WTC11 (cell line): ENCODE measurements at regions not wholly inside any gene's neighbourhood (a gene's known extent, or its start where the extent isn't known, plus 50 kb on each side); places are given as distances from the start of the nearest gene placed in this dataset.

Source experiments
- ATAC-seq: fragments of 200-7000 bp; cut with Tn5 transposase; 2 replicates; pipeline ENCODE4 v1.10.0; 2021; ENCODE audit warnings: mild to moderate bottlenecking, moderate library complexity
- CTCF ChIA-PET: fragments of 300-600 bp; sonication (Branson Sonifier 250); formaldehyde crosslinking; loops from one replicate; lab custom pipeline; 2021; ENCODE audit warnings: antibody characterized with exemption; lab: Charles Lee
- POLR2A ChIA-PET: fragments of 350-600 bp; sonication (Branson Sonifier 250); formaldehyde crosslinking; loops from one replicate; lab custom pipeline; 2021; ENCODE audit warnings: antibody characterized with exemption; lab: Charles Lee
- DNase-seq: peaks from one replicate; pipeline ENCODE4 v3.0.0; 2021; ENCODE audit warnings: low spot score
- H3K27ac Mint-ChIP-seq: 2 replicates; pipeline ENCODE4 v1.8.0; 2021; ENCODE audit warnings: mixed read lengths
- H3K27me3 Mint-ChIP-seq: 2 replicates; pipeline ENCODE4 v1.8.0; 2021; ENCODE audit warnings: low read depth, mild to moderate bottlenecking, moderate library complexity, mixed read lengths
- H3K36me3 Mint-ChIP-seq: 2 replicates; pipeline ENCODE4 v1.8.0; 2021; ENCODE audit warnings: mixed read lengths
- H3K4me1 Mint-ChIP-seq: 2 replicates; pipeline ENCODE4 v1.8.0; 2022; ENCODE audit warnings: mixed read lengths
- H3K4me3 Mint-ChIP-seq: 2 replicates; pipeline ENCODE4 v1.8.0; 2021; ENCODE audit warnings: mild to moderate bottlenecking, moderate library complexity, mixed read lengths
- H3K9me3 Mint-ChIP-seq: 2 replicates; pipeline ENCODE4 v1.8.0; 2021; ENCODE audit warnings: mixed read lengths
- ELF4 ChIP-seq: sonication (generic); formaldehyde crosslinking; IDR thresholded peaks from 2 replicates; pipeline ENCODE4 v1.8.1; 2022; ENCODE audit warnings: low read depth, mild to moderate bottlenecking, moderate library complexity, missing genetic modification reagents
- EMX1 ChIP-seq: fragments of 250-450 bp; sonication (Bioruptor Pico); IDR thresholded peaks from 2 replicates; pipeline ENCODE4 v1.8.0; 2021; ENCODE audit warnings: mild to moderate bottlenecking
- FOXJ3 ChIP-seq: sonication (generic); formaldehyde crosslinking; IDR thresholded peaks from 2 replicates; pipeline ENCODE4 v1.9.0; 2021; ENCODE audit warnings: missing genetic modification reagents, mild to moderate bottlenecking, borderline replicate concordance
- FOXP4 ChIP-seq: sonication (generic); formaldehyde crosslinking; IDR thresholded peaks from 2 replicates; pipeline ENCODE4 v1.8.0; 2022; ENCODE audit warnings: mild to moderate bottlenecking, missing genetic modification reagents
- HMGA2 ChIP-seq: fragments of 250-450 bp; sonication (Bioruptor Pico); IDR thresholded peaks from 2 replicates; pipeline ENCODE4 v1.4.0; 2021; ENCODE audit warnings: mild to moderate bottlenecking, moderate library complexity
- KAT7 ChIP-seq: sonication (generic); formaldehyde crosslinking; IDR thresholded peaks from 2 replicates; pipeline ENCODE4 v1.8.1; 2023; ENCODE audit warnings: missing genetic modification reagents, mild to moderate bottlenecking, borderline replicate concordance
- MXD4 ChIP-seq: fragments of 250-450 bp; sonication (Bioruptor Pico); IDR thresholded peaks from 2 replicates; pipeline ENCODE4 v1.8.0; 2021; ENCODE audit warnings: mild to moderate bottlenecking, moderate library complexity, borderline replicate concordance
- MYBL2 ChIP-seq: sonication (generic); formaldehyde crosslinking; IDR thresholded peaks from 2 replicates; pipeline ENCODE4 v1.8.1; 2023; ENCODE audit warnings: mild to moderate bottlenecking, moderate library complexity, missing genetic modification reagents
- NFYB ChIP-seq: sonication (generic); formaldehyde crosslinking; conservative IDR thresholded peaks from 2 replicates; pipeline ENCODE4 v1.8.0; 2022; ENCODE audit warnings: low read depth, missing genetic modification reagents
- PRRX2 ChIP-seq: fragments of 250-450 bp; sonication (Bioruptor Pico); IDR thresholded peaks from 2 replicates; pipeline ENCODE4 v1.8.0; 2021; ENCODE audit warnings: mild to moderate bottlenecking
- SP1 ChIP-seq: sonication (generic); formaldehyde crosslinking; conservative IDR thresholded peaks from 2 replicates; pipeline ENCODE4 v1.8.1; 2022; ENCODE audit warnings: missing genetic modification reagents
- STAT6 ChIP-seq: sonication (generic); formaldehyde crosslinking; conservative IDR thresholded peaks from 2 replicates; pipeline ENCODE4 v1.8.1; 2023; ENCODE audit warnings: mild to moderate bottlenecking, low read depth, missing genetic modification reagents, moderate library complexity
- TEAD1 ChIP-seq: sonication (generic); formaldehyde crosslinking; IDR thresholded peaks from 2 replicates; pipeline ENCODE4 v1.8.0; 2022; ENCODE audit warnings: mild to moderate bottlenecking, missing genetic modification reagents
- ZNF138 ChIP-seq: sonication (generic); formaldehyde crosslinking; conservative IDR thresholded peaks from 2 replicates; pipeline ENCODE4 v1.8.1; 2022; ENCODE audit warnings: mild to moderate bottlenecking, moderate library complexity, missing genetic modification reagents
- ZNF396 ChIP-seq: fragments of 250-450 bp; sonication (Bioruptor Pico); IDR thresholded peaks from 2 replicates; pipeline ENCODE4 v1.8.0; 2021; ENCODE audit warnings: mild to moderate bottlenecking, moderate library complexity, borderline replicate concordance
- ZNF416 ChIP-seq: fragments of 250-450 bp; sonication (Bioruptor Pico); IDR thresholded peaks from 2 replicates; pipeline ENCODE4 v1.9.0; 2021; ENCODE audit warnings: mild to moderate bottlenecking, inconsistent platforms
- ZNF423 ChIP-seq: fragments of 250-450 bp; sonication (Bioruptor Pico); IDR thresholded peaks from 2 replicates; pipeline ENCODE4 v2.1.2; 2022; ENCODE audit warnings: mild to moderate bottlenecking, moderate library complexity
- ZNF671 ChIP-seq: fragments of 250-450 bp; sonication (Bioruptor Pico); IDR thresholded peaks from 2 replicates; pipeline ENCODE4 v1.8.0; 2021; ENCODE audit warnings: mild to moderate bottlenecking
- TF ChIP-seq, protein P1 (sequence below): fragments of 250-450 bp; sonication (Bioruptor Pico); conservative IDR thresholded peaks from 2 replicates; pipeline ENCODE4 v1.9.0; 2021; ENCODE audit warnings: mild to moderate bottlenecking
- TF ChIP-seq, protein P2 (sequence below): fragments of 250-450 bp; sonication (Bioruptor Pico); IDR thresholded peaks from 2 replicates; pipeline ENCODE4 v2.1.2; 2022; ENCODE audit warnings: mild to moderate bottlenecking, moderate library complexity
- TF ChIP-seq, protein P3 (sequence below): fragments of 250-450 bp; sonication (Bioruptor Pico); IDR thresholded peaks from 2 replicates; pipeline ENCODE4 v1.9.0; 2021; ENCODE audit warnings: mild to moderate bottlenecking
- TF ChIP-seq, protein P4 (sequence below): fragments of 250-450 bp; sonication (Bioruptor Pico); IDR thresholded peaks from 2 replicates; pipeline ENCODE4 v1.9.0; 2021; ENCODE audit warnings: mild to moderate bottlenecking

DNA sequence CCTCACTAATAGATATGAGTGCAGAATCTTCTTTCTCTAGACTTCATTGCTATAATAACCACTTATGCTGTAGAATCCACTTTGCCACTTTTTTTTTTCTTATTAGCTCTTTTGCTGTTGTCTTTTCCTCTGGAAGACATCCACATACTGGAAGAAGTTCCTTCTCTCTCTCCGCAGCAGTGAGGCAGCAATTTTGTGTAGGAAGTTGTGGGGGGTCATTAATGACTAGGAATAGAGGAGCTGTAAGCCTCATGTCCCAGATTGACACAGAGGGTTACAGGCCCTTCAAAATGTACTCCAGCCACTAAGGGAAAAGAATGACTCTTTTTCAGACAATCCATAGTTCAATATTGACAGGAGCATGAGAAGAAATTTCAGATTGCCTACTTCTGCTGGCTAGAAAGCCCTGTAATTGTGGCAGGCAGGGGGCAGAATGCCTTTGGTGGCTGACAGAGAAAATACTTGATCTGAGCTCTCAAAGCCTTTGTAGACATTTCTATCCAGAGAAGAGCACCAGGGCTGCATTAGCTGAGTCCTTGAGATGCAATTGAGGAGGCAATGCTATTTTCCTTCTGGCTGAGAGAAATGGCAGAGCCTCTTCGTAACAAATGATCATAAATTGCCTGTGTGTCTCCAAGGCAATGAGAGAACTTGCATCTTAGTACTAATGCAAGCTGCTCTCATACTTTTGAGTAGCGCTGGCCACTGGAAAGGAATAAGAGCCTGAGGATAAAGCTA is 856.2 kb downstream of the STIM2 start (continued):
- TF ChIP-seq, protein P1, sequence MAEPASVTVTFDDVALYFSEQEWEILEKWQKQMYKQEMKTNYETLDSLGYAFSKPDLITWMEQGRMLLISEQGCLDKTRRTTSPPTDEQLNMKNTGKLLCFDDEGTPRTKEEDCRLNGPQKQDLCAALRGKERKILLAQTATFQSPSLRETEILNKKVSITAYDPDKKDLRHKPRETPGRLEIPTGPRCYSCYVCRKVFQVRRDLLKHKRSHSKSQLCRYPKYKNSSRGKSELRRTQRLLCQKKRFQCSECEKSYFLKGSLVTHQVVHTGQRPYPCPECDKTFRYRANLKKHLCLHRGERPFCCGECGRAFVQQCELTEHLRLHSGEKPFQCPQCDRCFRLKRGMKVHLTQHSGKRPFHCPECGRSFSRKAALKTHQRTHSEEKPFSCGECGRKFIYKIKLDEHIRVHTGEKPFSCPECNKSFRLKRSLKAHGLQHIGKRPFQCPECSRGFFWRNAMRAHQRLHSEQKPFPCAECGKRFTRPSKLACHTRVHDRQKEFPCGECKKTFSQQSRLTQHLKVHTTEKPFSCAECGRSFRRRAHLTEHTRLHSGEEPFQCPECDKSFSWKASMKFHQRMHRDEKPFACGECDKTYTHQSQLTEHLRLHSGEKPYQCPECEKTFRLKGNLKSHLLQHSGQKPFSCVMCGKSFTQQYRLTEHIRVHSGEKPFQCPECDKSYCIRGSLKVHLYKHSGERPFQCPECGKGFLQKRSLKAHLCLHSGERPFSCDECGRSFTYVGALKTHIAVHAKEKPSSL = no peak
- no peak for TF ChIP-seq NFYB (CRISPR knock-in tag)
- TF ChIP-seq MYBL2 = no peak
- TF ChIP-seq EMX1 = no peak
- TF ChIP-seq TEAD1 = no peak
- no peak for TF ChIP-seq ZNF671 (CRISPR knock-in tag)
- no peak for TF ChIP-seq MXD4 (CRISPR knock-in tag)
- no peak for TF ChIP-seq ZNF416 (CRISPR knock-in tag)
- TF ChIP-seq ELF4 = no peak
- TF ChIP-seq FOXJ3 (CRISPR knock-in tag) = no peak

GRCh38 chr4:27717431-27717755 is 856.8 kb downstream of the STIM2 start:
- Mint-ChIP-seq H3K27me3 (no peaks in the 10 kb centered on the region; the same call in 1 of the 2 replicates), H3K4me3 (no peak overlapping the region), H3K9me3 (peaks cover 16% of the 10 kb centered on the region), H3K4me1 (0 out of 2 replicates have a peak, but pooled peaks cover 2% of the 10 kb centered on the region), H3K27ac (no peak overlapping the region), H3K36me3 (peaks cover 4% of the 10 kb centered on the region)
- DNase-seq = no peak
- ChIA-PET CTCF (interaction anchor here (0.6 to 1.2 kb wide), 8 partner anchors 13 to 144 kb away, joined by 3 to 5 read pairs (median 3); no protein-coding TSS in a partner anchor), POLR2A (no interaction called here)
- no peak for TF ChIP-seq ZNF138
- TF ChIP-seq STAT6 (CRISPR knock-in tag) = no peak
- TF ChIP-seq MXD4 (CRISPR knock-in tag) = no peak
- TF ChIP-seq HMGA2 = no peak
- ATAC-seq = no peak

DNA sequence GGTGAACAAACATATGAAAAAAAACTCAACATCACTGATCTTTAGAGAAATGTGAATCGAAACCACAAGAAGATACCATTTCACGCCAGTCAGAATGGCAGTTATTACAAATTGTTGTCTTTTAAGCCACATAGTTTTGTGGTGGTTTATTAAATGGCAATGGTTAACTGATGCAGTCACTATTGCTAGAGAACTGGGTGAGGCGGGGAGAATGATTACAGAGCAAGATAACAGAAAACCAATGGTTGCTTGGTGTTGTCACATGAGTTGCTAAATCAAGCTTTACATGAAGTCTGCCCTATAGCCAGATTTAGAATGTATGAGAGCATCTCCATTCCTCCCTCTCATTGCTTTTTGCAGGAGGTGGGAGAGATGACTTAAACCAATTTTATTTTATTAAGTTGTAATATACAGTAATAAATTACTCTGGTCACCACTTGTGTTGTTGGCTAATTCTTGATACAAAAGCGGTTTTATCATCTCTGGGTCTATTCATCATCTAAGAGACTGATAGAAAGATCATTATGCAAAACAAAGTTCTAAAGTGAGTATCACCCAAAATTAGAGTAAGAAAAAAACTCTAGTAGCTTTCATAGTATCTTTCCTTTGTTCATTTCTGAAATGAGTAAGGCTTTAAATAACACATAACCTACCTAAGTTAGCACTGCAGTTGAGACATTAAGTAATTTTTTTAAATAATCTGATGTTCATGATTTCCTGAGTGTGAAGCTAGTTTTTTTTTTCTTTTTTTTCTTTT is 859.5 kb downstream of the STIM2 start:
- no peak overlapping the region for H3K4me3 Mint-ChIP-seq
- ChIA-PET POLR2A (no interaction called here), CTCF (no interaction called here)
- peaks cover 16% of the 10 kb centered on the region for H3K9me3 Mint-ChIP-seq
- peaks cover 4% of the 10 kb centered on the region for H3K36me3 Mint-ChIP-seq
- ATAC-seq (no peak), DNase-seq (no peak)
- no peak overlapping the region for H3K27ac Mint-ChIP-seq
- 0 out of 2 replicates have a peak, but pooled peaks cover 2% of the 10 kb centered on the region for H3K4me1 Mint-ChIP-seq
- H3K27me3 Mint-ChIP-seq = no peaks in the 10 kb centered on the region; the same call in 1 of the 2 replicates
- TF ChIP-seq, protein P2, sequence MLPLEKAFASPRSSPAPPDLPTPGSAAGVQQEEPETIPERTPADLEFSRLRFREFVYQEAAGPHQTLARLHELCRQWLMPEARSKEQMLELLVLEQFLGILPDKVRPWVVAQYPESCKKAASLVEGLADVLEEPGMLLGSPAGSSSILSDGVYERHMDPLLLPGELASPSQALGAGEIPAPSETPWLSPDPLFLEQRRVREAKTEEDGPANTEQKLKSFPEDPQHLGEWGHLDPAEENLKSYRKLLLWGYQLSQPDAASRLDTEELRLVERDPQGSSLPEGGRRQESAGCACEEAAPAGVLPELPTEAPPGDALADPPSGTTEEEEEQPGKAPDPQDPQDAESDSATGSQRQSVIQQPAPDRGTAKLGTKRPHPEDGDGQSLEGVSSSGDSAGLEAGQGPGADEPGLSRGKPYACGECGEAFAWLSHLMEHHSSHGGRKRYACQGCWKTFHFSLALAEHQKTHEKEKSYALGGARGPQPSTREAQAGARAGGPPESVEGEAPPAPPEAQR = no peak
- TF ChIP-seq SP1 (CRISPR knock-in tag) (no peak), ZNF396 (no peak), KAT7 (no peak), TEAD1 (no peak), FOXP4 (CRISPR knock-in tag) (no peak), PRRX2 (CRISPR knock-in tag) (no peak), ZNF423 (CRISPR knock-in tag) (no peak)
- TF ChIP-seq, protein P3, sequence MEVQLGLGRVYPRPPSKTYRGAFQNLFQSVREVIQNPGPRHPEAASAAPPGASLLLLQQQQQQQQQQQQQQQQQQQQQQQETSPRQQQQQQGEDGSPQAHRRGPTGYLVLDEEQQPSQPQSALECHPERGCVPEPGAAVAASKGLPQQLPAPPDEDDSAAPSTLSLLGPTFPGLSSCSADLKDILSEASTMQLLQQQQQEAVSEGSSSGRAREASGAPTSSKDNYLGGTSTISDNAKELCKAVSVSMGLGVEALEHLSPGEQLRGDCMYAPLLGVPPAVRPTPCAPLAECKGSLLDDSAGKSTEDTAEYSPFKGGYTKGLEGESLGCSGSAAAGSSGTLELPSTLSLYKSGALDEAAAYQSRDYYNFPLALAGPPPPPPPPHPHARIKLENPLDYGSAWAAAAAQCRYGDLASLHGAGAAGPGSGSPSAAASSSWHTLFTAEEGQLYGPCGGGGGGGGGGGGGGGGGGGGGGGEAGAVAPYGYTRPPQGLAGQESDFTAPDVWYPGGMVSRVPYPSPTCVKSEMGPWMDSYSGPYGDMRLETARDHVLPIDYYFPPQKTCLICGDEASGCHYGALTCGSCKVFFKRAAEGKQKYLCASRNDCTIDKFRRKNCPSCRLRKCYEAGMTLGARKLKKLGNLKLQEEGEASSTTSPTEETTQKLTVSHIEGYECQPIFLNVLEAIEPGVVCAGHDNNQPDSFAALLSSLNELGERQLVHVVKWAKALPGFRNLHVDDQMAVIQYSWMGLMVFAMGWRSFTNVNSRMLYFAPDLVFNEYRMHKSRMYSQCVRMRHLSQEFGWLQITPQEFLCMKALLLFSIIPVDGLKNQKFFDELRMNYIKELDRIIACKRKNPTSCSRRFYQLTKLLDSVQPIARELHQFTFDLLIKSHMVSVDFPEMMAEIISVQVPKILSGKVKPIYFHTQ (CRISPR knock-in tag) = no peak
- TF ChIP-seq, protein P4, sequence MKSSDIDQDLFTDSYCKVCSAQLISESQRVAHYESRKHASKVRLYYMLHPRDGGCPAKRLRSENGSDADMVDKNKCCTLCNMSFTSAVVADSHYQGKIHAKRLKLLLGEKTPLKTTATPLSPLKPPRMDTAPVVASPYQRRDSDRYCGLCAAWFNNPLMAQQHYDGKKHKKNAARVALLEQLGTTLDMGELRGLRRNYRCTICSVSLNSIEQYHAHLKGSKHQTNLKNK (CRISPR knock-in tag) = no peak
